ENCODE measurements at regions not wholly inside any gene's neighbourhood (a gene's known extent, or its start where the extent isn't known, plus 50 kb on each side); places are given as distances from the start of the nearest gene placed in this dataset.

- Histone ChIP-seq H4K20me1 (ENCODE audit: insufficient read depth, low read length) (no peaks in the 10 kb centered on the region), H3K4me1 (ENCODE audit: insufficient read depth, low read length) (peaks cover 52% of the 10 kb centered on the region), H3K79me2 (ENCODE audit: insufficient read depth, low read length) (no peaks in the 10 kb centered on the region)
Observed at GRCh38 chr2:189374481-189374880, 66.8 kb upstream of the WDR75 start.

GRCh38 chr2:189375842-189376241 is 65.4 kb upstream of the WDR75 start:
- Histone ChIP-seq H3K79me2 (ENCODE audit: insufficient read depth, low read length) (no peaks in the 10 kb centered on the region), H3K4me3 (ENCODE audit: insufficient read depth, low read length) (no peak overlapping the region), H3K27ac (ENCODE audit: low read depth, low read length) (peak overlapping the region; percentile 21), H4K20me1 (ENCODE audit: insufficient read depth, low read length) (no peaks in the 10 kb centered on the region), H2AFZ (ENCODE audit: low read length) (peak overlapping the region; percentile 52), H3K36me3 (ENCODE audit: insufficient read depth, low read length) (no peaks in the 10 kb centered on the region), H3K27me3 (ENCODE audit: insufficient read depth, low read length) (no peaks in the 10 kb centered on the region), H3K4me1 (ENCODE audit: insufficient read depth, low read length) (peaks cover 46% of the 10 kb centered on the region), H3K4me2 (ENCODE audit: insufficient read depth, low read length) (no peak overlapping the region), H3K9me3 (ENCODE audit: low read depth, low read length) (no peaks in the 10 kb centered on the region)
- DNase-seq (ENCODE audit: insufficient read length, low spot score, missing footprints): no peak
- TF ChIP-seq, protein P1, sequence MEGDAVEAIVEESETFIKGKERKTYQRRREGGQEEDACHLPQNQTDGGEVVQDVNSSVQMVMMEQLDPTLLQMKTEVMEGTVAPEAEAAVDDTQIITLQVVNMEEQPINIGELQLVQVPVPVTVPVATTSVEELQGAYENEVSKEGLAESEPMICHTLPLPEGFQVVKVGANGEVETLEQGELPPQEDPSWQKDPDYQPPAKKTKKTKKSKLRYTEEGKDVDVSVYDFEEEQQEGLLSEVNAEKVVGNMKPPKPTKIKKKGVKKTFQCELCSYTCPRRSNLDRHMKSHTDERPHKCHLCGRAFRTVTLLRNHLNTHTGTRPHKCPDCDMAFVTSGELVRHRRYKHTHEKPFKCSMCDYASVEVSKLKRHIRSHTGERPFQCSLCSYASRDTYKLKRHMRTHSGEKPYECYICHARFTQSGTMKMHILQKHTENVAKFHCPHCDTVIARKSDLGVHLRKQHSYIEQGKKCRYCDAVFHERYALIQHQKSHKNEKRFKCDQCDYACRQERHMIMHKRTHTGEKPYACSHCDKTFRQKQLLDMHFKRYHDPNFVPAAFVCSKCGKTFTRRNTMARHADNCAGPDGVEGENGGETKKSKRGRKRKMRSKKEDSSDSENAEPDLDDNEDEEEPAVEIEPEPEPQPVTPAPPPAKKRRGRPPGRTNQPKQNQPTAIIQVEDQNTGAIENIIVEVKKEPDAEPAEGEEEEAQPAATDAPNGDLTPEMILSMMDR (IDR thresholded peaks at IDR 0.05; ENCODE audit: extremely low read depth, low read depth, low read length): no peak

More at GRCh38 chr2:189374481-189374880, 66.8 kb upstream of the WDR75 start:
- no peaks in the 10 kb centered on the region for H3K27me3 ChIP-seq (ENCODE audit: insufficient read depth, low read length)
- TF ChIP-seq, protein P1 (IDR thresholded peaks at IDR 0.05; ENCODE audit: extremely low read depth, low read depth, low read length): no peak
- H3K9me3 ChIP-seq (ENCODE audit: low read depth, low read length): no peaks in the 10 kb centered on the region
- H3K36me3 ChIP-seq (ENCODE audit: insufficient read depth, low read length): no peaks in the 10 kb centered on the region
- no peak overlapping the region for H2AFZ ChIP-seq (ENCODE audit: low read length)
- H3K27ac ChIP-seq (ENCODE audit: low read depth, low read length): no peak overlapping the region
- H3K4me3 ChIP-seq (ENCODE audit: insufficient read depth, low read length): no peak overlapping the region
- no peak for DNase-seq (ENCODE audit: insufficient read length, low spot score, missing footprints)
- peak overlapping the region; percentile 15 for H3K4me2 ChIP-seq (ENCODE audit: insufficient read depth, low read length)

- DNase-seq (ENCODE audit: insufficient read length, low spot score, missing footprints): no peak
- Histone ChIP-seq H3K36me3 (ENCODE audit: insufficient read depth, low read length) (no peaks in the 10 kb centered on the region), H3K4me2 (ENCODE audit: insufficient read depth, low read length) (peak overlapping the region; percentile 85)
Observed at GRCh38 chr2:189379287-189379630, 62.0 kb upstream of the WDR75 start.

GRCh38 chr2:189379731-189380261 is 61.5 kb upstream of the WDR75 start:
- DNase-seq (ENCODE audit: insufficient read length, low spot score, missing footprints): no peak
- Histone ChIP-seq H3K79me2 (ENCODE audit: insufficient read depth, low read length) (no peaks in the 10 kb centered on the region), H4K20me1 (ENCODE audit: insufficient read depth, low read length) (no peaks in the 10 kb centered on the region), H3K36me3 (ENCODE audit: insufficient read depth, low read length) (no peaks in the 10 kb centered on the region), H3K27me3 (ENCODE audit: insufficient read depth, low read length) (no peaks in the 10 kb centered on the region), H3K27ac (ENCODE audit: low read depth, low read length) (peak overlapping the region; percentile 89), H2AFZ (ENCODE audit: low read length) (no peak overlapping the region), H3K4me2 (ENCODE audit: insufficient read depth, low read length) (peak overlapping the region; percentile 85), H3K9me3 (ENCODE audit: low read depth, low read length) (no peaks in the 10 kb centered on the region), H3K4me1 (ENCODE audit: insufficient read depth, low read length) (peaks cover 24% of the 10 kb centered on the region), H3K4me3 (ENCODE audit: insufficient read depth, low read length) (peak overlapping the region; percentile 53)
- TF ChIP-seq, protein P1 (IDR thresholded peaks at IDR 0.05; ENCODE audit: extremely low read depth, low read depth, low read length): no peak

More at GRCh38 chr2:189379287-189379630, 62.0 kb upstream of the WDR75 start:
- Histone ChIP-seq H3K27me3 (ENCODE audit: insufficient read depth, low read length) (no peaks in the 10 kb centered on the region), H2AFZ (ENCODE audit: low read length) (peak overlapping the region; percentile 43), H3K27ac (ENCODE audit: low read depth, low read length) (peak overlapping the region; percentile 89), H3K4me1 (ENCODE audit: insufficient read depth, low read length) (peaks cover 27% of the 10 kb centered on the region), H3K9me3 (ENCODE audit: low read depth, low read length) (no peaks in the 10 kb centered on the region), H3K79me2 (ENCODE audit: insufficient read depth, low read length) (no peaks in the 10 kb centered on the region), H4K20me1 (ENCODE audit: insufficient read depth, low read length) (no peaks in the 10 kb centered on the region), H3K4me3 (ENCODE audit: insufficient read depth, low read length) (peak overlapping the region; percentile 53)
- TF ChIP-seq, protein P1 (IDR thresholded peaks at IDR 0.05; ENCODE audit: extremely low read depth, low read depth, low read length): no peak
